Peyer's patch (tissue), 4 donors: ENCODE measurements at regions not wholly inside any gene's neighbourhood (a gene's known extent, or its start where the extent isn't known, plus 50 kb on each side); places are given as distances from the start of the nearest gene placed in this dataset.
"Not testable (repeated sequence)": the region's sequence is repeated elsewhere in the genome, so short reads cannot be mapped to it uniquely, and the experiment has no call there.

Experiments
- DNase-seq, 3 donors: peaks; one replicate each; pipeline ENCODE4 v3.0.0-alpha.2; 2017 to 2019
- H3K27ac ChIP-seq, 4 donors: fragments of 200-600 bp; sonication (generic); one replicate each; pipeline ENCODE4 v1.5.1; 2016 to 2019
- H3K27me3 ChIP-seq, 2 donors: fragments of 200-600 bp; sonication (generic); one replicate each; pipeline ENCODE4 v1.5.1; 2019
- H3K36me3 ChIP-seq, 3 donors: fragments of 200-600 bp; sonication (generic); one replicate each; pipeline ENCODE4 v1.5.1; 2016 to 2019
- H3K4me1 ChIP-seq, 4 donors: fragments of 200-600 bp; sonication (generic); one replicate each; pipeline ENCODE4 v1.5.1; 2016 to 2019
- H3K4me3 ChIP-seq, 4 donors: fragments of 200-600 bp; sonication (generic); 1 replicate in 3 of 4; 2 replicates in 1 of 4; pipeline ENCODE4 v1.5.1; 2016 to 2019; ENCODE audit warnings: mild to moderate bottlenecking in 1 of 4
- H3K9me3 ChIP-seq, 4 donors: fragments of 200-600 bp; sonication (generic); one replicate each; pipeline ENCODE4 v1.5.1; 2016 to 2019; ENCODE audit warnings: mild to moderate bottlenecking in 1 of 4
- POLR2A ChIP-seq, 2 donors: fragments of 450-650 bp; IDR thresholded peaks; one replicate each; pipeline ENCODE4 v1.5.1; 2017; ENCODE audit warnings: antibody characterized with exemption in 2 of 2, mild to moderate bottlenecking in 2 of 2, moderate library complexity in 2 of 2
- TF ChIP-seq, protein P1 (sequence below), 6 experiments: fragments of 450-650 bp in 4 of 6; fragments of 200-600 bp in 2 of 6; sonication (generic) in 1 of 6; IDR thresholded peaks; one replicate each; pipeline ENCODE4 v1.5.1; 2017 to 2019; ENCODE audit warnings: antibody characterized with exemption in 6 of 6, mild to moderate bottlenecking in 3 of 6, moderate library complexity in 1 of 6

DNA sequence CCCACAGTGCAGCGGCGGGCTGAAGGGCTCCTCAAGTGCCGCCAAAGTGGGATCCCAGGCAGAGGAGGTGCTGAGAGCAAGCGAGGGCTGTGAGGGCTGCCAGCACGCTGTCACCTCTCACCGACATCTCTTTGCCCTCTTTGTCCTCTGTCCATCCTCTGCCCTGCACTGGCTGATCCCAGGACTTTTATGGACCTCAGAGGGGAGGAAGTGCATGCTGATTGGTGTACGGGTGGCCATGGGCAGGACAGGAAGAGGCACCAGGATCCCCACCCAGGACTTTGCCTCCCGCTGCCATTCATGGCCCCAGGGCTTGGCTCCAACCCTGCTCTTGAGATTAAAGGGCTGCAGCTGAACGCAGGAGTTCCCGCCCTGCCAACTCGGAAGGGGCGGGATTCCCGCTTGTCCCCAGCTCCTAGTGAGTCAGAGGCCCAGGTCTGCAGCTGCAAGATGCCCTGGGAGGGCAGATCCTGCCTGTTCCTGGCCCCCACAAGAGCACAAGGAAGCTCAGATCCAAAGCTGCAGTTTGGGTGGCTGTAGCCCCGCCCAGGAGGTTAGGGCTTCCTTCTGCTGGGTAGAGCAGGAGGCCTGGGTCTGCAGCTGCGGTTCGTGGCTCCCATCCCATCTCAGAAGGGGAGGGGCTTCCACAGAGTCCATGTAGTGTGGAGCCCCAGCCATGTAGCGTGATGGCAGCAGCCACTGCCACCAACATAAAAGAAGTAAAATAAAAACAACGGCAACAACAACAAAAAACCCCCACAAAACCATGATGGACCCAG is 1716.7 kb downstream of the SLITRK1 start:
- DNase-seq = no peak
- Histone ChIP-seq H3K4me1 (no peaks in the 10 kb centered on the region), H3K4me3 (no peak overlapping the region), H3K27ac (no peak overlapping the region), H3K36me3 (no peaks in the 10 kb centered on the region), H3K27me3 (no peaks in the 10 kb centered on the region), H3K9me3 (no peaks in the 10 kb centered on the region)
- TF ChIP-seq, protein P1, sequence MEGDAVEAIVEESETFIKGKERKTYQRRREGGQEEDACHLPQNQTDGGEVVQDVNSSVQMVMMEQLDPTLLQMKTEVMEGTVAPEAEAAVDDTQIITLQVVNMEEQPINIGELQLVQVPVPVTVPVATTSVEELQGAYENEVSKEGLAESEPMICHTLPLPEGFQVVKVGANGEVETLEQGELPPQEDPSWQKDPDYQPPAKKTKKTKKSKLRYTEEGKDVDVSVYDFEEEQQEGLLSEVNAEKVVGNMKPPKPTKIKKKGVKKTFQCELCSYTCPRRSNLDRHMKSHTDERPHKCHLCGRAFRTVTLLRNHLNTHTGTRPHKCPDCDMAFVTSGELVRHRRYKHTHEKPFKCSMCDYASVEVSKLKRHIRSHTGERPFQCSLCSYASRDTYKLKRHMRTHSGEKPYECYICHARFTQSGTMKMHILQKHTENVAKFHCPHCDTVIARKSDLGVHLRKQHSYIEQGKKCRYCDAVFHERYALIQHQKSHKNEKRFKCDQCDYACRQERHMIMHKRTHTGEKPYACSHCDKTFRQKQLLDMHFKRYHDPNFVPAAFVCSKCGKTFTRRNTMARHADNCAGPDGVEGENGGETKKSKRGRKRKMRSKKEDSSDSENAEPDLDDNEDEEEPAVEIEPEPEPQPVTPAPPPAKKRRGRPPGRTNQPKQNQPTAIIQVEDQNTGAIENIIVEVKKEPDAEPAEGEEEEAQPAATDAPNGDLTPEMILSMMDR (IDR thresholded peaks at IDR 0.05) = no peak
- no peak for TF ChIP-seq POLR2A (IDR thresholded peaks at IDR 0.05)

DNA sequence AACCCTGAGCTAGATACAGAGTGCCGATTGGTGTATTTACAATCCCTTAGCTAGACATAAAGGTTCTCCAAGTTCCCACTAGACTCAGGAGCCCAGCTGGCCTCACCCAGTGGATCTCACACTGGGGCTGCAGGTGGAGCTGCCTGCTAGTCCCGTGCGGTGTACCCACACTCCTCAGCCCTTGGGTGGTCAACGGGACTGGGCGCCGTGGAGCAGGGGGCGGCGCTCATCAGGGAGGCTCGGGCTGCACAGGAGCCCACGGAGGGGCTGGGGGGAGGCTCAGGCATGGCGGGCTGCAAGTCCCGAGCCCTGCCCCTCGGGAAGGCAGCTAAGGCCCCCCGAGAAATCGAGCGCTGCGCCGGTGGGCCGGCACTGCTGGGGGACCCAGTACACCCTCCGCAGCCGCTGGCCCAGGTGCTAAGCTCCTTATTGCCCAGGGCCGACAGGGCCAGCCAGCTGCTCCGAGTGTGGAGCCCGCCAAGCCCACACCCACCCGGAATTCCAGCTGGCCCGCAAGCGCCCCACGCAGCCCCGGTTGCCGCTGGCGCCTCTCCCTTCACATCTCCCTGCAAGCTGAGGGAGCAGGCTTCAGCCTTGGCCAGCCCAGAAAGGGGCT is 1717.4 kb downstream of the SLITRK1 start:
- H3K36me3 ChIP-seq, H3K4me1 ChIP-seq, H3K27ac ChIP-seq, H3K9me3 ChIP-seq, H3K4me3 ChIP-seq, DNase-seq, H3K27me3 ChIP-seq: not testable (repeated sequence)

DNA sequence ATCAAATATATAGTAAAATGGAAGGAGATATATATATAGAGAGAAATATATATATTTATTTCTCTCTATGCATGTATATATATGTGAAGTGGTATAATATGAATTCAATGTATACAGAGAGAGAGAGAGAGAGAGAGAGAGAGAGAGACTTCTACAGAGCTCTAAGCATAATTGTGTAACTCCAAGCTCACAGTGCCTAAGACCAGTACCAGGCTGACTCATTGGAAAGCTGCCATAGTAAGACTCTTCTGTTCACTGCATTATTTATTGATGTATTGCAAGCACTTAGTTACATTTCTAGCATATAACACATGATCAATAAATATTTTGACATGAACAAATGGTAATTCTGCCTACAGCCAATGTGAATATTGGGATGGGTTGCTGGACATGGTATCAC is 1734.7 kb downstream of the SLITRK1 start:
- H3K9me3 ChIP-seq = no peaks in the 10 kb centered on the region
- no peak overlapping the region for H3K27ac ChIP-seq
- no peaks in the 10 kb centered on the region for H3K36me3 ChIP-seq
- H3K27me3 ChIP-seq = no peaks in the 10 kb centered on the region
- H3K4me1 ChIP-seq = no peaks in the 10 kb centered on the region
- no peak for TF ChIP-seq POLR2A (IDR thresholded peaks at IDR 0.05)
- TF ChIP-seq, protein P1 (IDR thresholded peaks at IDR 0.05) = no peak
- no peak overlapping the region for H3K4me3 ChIP-seq
- DNase-seq = no peak

DNA sequence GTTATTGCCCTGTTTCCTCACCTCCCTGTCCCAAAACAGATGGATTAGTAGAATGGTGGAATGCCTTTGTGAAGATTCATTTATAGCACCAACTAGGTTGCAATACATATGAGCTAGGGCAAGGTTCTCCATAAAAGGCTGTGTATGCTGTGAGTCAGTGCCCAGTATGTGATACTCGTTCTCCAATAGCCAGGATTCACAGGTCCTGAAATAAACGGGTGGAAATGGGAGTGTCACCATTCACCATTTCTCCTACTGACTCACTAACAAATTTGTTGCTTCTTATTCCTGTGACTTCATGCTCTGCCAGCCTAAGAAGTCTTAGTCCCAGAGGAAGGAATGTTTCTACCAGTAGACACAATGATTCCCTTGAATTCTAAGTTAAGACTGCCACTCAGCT is 1745.4 kb downstream of the SLITRK1 start:
- DNase-seq = no peak
- Histone ChIP-seq H3K36me3 (no peaks in the 10 kb centered on the region), H3K27me3 (no peaks in the 10 kb centered on the region), H3K4me3 (no peak overlapping the region), H3K9me3 (no peaks in the 10 kb centered on the region), H3K27ac (no peak overlapping the region), H3K4me1 (no peaks in the 10 kb centered on the region)
- TF ChIP-seq POLR2A (IDR thresholded peaks at IDR 0.05) = no peak
- TF ChIP-seq, protein P1 (IDR thresholded peaks at IDR 0.05) = no peak

DNA sequence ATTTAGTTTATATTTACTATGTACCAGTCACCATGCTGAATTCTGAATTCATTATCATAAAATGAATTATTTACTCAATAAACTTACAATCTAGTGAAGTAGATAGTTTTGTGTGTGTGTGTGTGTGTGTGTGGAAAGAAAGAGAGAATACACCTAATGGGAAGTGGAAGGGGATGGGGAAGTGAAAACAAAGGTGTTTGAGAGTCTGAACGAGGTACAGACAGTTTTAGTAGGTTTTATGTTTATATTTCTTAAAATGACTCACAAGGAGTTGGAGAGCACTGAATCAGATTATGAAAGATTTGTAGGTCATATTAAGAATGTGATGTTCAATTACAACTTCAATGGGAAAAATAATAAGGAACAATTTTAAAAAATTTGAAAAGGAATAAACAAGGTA is 1753.0 kb downstream of the SLITRK1 start:
- no peak overlapping the region for H3K27ac ChIP-seq

DNA sequence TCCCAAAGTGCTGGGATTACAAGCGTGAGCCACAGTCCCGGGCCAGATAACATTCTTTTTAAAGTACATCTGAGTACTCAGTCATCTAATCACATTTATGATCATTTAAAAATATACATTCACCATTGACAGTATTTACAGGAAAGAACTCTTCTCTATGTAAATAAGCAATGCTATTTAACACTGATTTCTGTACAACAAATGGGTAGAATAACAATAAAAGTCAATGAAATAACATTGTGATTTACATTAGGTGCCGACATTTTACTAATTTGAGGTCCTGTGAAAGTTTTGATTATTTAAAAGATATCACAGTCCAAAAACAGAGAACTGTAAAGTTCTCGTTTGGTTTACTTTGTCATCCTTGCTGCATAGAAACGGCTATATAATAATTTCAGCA is 1763.7 kb downstream of the SLITRK1 start:
- TF ChIP-seq, protein P1 (IDR thresholded peaks at IDR 0.05) = no peak
- no peak for TF ChIP-seq POLR2A (IDR thresholded peaks at IDR 0.05)
- DNase-seq = no peak
- no peak overlapping the region for H3K4me3 ChIP-seq
- H3K27me3 ChIP-seq = no peaks in the 10 kb centered on the region
- H3K4me1 ChIP-seq = no peaks in the 10 kb centered on the region
- no peak overlapping the region for H3K27ac ChIP-seq
- no peaks in the 10 kb centered on the region for H3K36me3 ChIP-seq
- no peaks in the 10 kb centered on the region for H3K9me3 ChIP-seq

More for the DNA sequence above, 1753.0 kb downstream of the SLITRK1 start:
- no peaks in the 10 kb centered on the region for H3K36me3 ChIP-seq
- H3K9me3 ChIP-seq = no peaks in the 10 kb centered on the region
- H3K4me3 ChIP-seq = no peak overlapping the region
- TF ChIP-seq POLR2A (IDR thresholded peaks at IDR 0.05) = no peak
- TF ChIP-seq, protein P1 (IDR thresholded peaks at IDR 0.05) = no peak
- no peak for DNase-seq
- no peaks in the 10 kb centered on the region for H3K4me1 ChIP-seq
- H3K27me3 ChIP-seq = no peaks in the 10 kb centered on the region
